OCI-LY1 (cell line): ENCODE measurements at regions not wholly inside any gene's neighbourhood (a gene's known extent, or its start where the extent isn't known, plus 50 kb on each side); places are given as distances from the start of the nearest gene placed in this dataset.

Experiments used
- EZH2 ChIP-seq: fragments of 200-600 bp; sonication (generic), shearing (Covaris generic); IDR thresholded peaks from 2 replicates; pipeline ENCODE4 v1.8.0; 2017; ENCODE audit warnings: borderline replicate concordance, mixed run types, mild to moderate bottlenecking, antibody characterized with exemption, low read length, moderate library complexity, mixed read lengths
- TF ChIP-seq, protein P1 (sequence below): fragments of 200-600 bp; sonication (generic), shearing (Covaris generic); IDR thresholded peaks from 2 replicates; pipeline ENCODE4 v1.5.1; 2017; ENCODE audit warnings: mild to moderate bottlenecking, antibody characterized with exemption, low read length, moderate library complexity, mixed read lengths

DNA sequence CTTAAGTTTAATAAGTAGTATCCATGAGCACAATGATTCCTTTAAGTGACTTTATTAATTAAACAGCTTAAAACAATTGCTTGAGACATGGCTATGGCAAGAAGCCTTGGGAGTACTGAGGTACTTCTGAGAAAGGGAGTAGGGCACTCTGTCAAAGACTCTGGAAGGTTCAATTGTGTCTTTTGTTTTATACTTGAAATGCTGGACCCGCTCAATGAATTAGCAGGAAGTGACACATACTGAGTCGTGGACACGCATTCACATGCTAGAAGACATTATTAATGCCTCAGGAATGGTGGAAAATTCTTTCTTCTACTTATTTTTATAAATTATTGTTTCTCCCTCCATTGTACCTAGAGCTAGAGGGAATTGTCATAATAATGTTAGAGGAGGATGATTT, 347.3 kb upstream of the ZNF608 start:
- TF ChIP-seq, protein P1, sequence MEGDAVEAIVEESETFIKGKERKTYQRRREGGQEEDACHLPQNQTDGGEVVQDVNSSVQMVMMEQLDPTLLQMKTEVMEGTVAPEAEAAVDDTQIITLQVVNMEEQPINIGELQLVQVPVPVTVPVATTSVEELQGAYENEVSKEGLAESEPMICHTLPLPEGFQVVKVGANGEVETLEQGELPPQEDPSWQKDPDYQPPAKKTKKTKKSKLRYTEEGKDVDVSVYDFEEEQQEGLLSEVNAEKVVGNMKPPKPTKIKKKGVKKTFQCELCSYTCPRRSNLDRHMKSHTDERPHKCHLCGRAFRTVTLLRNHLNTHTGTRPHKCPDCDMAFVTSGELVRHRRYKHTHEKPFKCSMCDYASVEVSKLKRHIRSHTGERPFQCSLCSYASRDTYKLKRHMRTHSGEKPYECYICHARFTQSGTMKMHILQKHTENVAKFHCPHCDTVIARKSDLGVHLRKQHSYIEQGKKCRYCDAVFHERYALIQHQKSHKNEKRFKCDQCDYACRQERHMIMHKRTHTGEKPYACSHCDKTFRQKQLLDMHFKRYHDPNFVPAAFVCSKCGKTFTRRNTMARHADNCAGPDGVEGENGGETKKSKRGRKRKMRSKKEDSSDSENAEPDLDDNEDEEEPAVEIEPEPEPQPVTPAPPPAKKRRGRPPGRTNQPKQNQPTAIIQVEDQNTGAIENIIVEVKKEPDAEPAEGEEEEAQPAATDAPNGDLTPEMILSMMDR, result no peak
- TF ChIP-seq EZH2, result no peak
